ENCODE measurements at regions not wholly inside any gene's neighbourhood (a gene's known extent, or its start where the extent isn't known, plus 50 kb on each side); places are given as distances from the start of the nearest gene placed in this dataset.

DNA sequence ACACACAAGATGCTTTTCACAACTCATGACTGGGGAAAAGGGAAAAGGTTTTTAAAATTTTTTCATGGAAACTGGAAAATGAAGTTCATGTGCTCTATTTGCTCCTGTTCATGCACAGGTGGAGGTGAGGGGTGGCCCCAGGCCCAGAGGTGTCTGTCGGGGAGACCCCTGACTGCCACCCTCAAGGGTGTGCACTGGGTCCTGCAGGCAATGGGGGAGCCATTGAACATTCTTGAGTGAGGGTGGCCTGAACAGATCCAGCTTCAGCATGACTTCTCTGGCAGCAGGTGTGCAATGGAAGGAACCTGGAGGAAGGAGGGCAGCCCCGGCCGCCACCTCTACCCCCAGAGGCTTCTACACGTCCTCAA lies 145.3 kb upstream of the IQSEC1 start:
- Histone ChIP-seq H3K27me3 (no peaks in the 10 kb centered on the region), H3K4me3 (no peak overlapping the region), H3K36me3 (no peaks in the 10 kb centered on the region), H3K27ac (no peak overlapping the region), H3K9me3 (no peaks in the 10 kb centered on the region), H3K4me1 (peaks cover 6 to 23% (median 9%) of the 10 kb centered on the region in 3 donors)
- no peak for FAIRE-seq
- TF ChIP-seq, protein P1, sequence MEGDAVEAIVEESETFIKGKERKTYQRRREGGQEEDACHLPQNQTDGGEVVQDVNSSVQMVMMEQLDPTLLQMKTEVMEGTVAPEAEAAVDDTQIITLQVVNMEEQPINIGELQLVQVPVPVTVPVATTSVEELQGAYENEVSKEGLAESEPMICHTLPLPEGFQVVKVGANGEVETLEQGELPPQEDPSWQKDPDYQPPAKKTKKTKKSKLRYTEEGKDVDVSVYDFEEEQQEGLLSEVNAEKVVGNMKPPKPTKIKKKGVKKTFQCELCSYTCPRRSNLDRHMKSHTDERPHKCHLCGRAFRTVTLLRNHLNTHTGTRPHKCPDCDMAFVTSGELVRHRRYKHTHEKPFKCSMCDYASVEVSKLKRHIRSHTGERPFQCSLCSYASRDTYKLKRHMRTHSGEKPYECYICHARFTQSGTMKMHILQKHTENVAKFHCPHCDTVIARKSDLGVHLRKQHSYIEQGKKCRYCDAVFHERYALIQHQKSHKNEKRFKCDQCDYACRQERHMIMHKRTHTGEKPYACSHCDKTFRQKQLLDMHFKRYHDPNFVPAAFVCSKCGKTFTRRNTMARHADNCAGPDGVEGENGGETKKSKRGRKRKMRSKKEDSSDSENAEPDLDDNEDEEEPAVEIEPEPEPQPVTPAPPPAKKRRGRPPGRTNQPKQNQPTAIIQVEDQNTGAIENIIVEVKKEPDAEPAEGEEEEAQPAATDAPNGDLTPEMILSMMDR (IDR thresholded peaks at IDR 0.05) = no peak
- no peak for ATAC-seq
- intact Hi-C loops (cut with DNase I) = no loop called here
- 91 to 92% methylated on average over 4 of the region's 4 CpGs for WGBS, 2 donors
- DNase-seq = no peak

DNA sequence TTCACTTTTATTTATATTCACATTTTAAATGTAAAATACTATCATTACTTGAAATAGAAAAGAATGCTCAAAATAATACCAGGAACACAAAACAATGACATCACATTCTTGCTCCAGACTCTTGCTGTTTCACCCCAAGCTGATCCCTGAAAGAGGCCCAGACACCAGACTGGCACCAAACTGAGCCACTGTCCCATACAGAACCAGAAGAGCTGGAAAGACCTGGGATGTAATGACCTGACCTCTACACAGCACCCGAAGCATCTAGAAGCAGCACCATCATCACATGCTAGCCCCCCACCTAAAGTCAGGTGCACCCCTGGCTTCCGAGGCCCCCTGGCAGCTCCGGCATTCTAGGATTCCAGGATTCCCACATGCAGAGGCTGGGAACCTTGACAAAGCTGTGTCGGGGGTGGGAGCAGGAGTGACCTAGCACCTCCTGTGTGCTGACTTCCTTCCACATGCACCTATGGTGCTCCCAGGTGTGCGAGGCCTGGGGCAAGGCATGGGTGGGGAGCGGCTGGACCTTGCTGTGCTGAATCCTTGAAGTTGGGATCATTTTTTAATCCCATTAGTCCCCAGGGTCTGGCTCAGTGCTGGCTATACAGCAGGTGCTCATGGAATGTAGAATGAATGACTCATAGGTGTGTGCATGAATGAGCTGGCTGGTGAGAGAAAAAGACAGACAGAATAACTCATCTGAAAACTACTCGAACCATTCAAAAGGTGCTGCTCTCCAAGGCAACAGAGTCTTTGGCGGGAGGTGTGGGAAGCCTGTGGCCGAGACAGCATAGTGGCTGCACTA lies 144.7 kb upstream of the IQSEC1 start:
- H3K27ac ChIP-seq = no peak overlapping the region
- H3K36me3 ChIP-seq = no peaks in the 10 kb centered on the region
- peaks cover 6 to 19% (median 9%) of the 10 kb centered on the region in 3 donors for H3K4me1 ChIP-seq
- H3K27me3 ChIP-seq = no peaks in the 10 kb centered on the region
- ATAC-seq = peak in 1 of 4 donors; percentile 9
- no peak overlapping the region for H3K4me3 ChIP-seq
- 82 to 89% methylated on average over 9 of the region's 9 CpGs for WGBS, 2 donors
- DNase-seq = no peak
- intact Hi-C loops (cut with DNase I) = no loop called here
- TF ChIP-seq, protein P1 (IDR thresholded peaks at IDR 0.05) = no peak
- H3K9me3 ChIP-seq = no peaks in the 10 kb centered on the region
- FAIRE-seq = no peak

DNA sequence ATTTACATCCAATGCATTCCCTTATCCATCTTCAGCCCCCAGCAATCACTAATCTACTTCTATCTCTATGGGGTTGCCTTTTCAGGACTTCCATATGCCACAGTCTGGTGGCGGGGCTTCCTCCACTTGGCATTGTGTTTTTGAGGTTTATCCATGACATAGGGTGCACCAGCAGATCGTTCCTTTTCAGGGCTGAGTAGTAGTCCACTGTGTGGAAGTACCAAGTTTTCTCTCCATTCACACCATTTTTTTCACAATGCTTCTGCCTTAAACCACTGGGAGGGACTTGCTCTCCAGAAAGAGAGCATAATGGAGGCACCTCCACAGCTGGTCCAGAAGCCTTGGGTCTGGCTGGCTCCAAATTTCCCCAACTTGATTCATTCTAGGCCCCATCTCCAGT lies 144.0 kb upstream of the IQSEC1 start:
- intact Hi-C loops (cut with DNase I) = no loop called here
- FAIRE-seq (no peak), ATAC-seq (no peak)

DNA sequence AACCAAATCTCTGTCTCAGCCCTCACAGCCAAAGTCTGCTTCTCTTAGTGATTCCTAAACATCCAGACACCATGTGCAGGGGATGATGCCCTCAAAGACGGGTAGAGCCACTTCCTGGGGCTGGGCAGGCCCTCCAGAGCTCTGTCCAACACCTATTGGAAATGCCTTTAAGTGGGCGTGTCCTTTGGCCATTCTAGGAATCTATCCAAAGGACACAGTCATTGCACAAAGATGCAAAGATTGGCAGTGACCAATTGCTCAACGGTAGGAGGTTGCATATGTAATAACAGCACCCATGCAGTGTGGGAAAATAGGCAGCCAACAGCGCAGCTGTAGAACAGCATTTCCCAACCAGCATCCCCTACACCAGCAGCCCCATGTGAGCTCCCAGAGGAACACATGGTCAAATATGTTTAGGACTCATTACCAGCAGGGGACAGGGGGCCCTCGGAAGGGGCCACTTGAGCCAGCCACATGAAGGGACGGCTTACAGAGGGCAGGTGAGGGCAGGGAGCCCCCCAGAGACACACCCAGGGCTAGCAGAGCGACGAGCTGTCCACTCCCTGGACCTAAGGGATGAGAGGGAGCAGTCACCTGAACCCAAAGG lies 142.8 kb upstream of the IQSEC1 start:
- TF ChIP-seq, protein P1 (IDR thresholded peaks at IDR 0.05) = no peak
- H3K9me3 ChIP-seq = no peaks in the 10 kb centered on the region
- no peak overlapping the region for H3K4me3 ChIP-seq
- peaks cover 6 to 19% (median 9%) of the 10 kb centered on the region in 3 donors for H3K4me1 ChIP-seq
- WGBS, 2 donors = 70% methylated on average over 8 of the region's 8 CpGs
- no peaks in the 10 kb centered on the region for H3K27me3 ChIP-seq
- peak in 2 of 6 donors; percentile 31 to 53 for DNase-seq
- no peak for FAIRE-seq
- no peaks in the 10 kb centered on the region for H3K36me3 ChIP-seq
- intact Hi-C loops (cut with DNase I) = no loop called here
- H3K27ac ChIP-seq = no peak overlapping the region
- peak in 2 of 4 donors; percentile 13 to 23 for ATAC-seq

More for the DNA sequence above, 144.0 kb upstream of the IQSEC1 start:
- no peak for DNase-seq
- H3K27me3 ChIP-seq = no peaks in the 10 kb centered on the region
- H3K4me3 ChIP-seq = no peak overlapping the region
- H3K4me1 ChIP-seq = peaks cover 6 to 19% (median 9%) of the 10 kb centered on the region in 3 donors
- WGBS, 2 donors = 92 to 95% methylated on average over 2 of the region's 2 CpGs
- H3K9me3 ChIP-seq = no peaks in the 10 kb centered on the region
- H3K36me3 ChIP-seq = no peaks in the 10 kb centered on the region
- no peak overlapping the region for H3K27ac ChIP-seq
- TF ChIP-seq, protein P1 (IDR thresholded peaks at IDR 0.05) = no peak
